ENCODE measurements at regions not wholly inside any gene's neighbourhood (a gene's known extent, or its start where the extent isn't known, plus 50 kb on each side); places are given as distances from the start of the nearest gene placed in this dataset.

- no peaks in the 10 kb centered on the region for H3K27me3 ChIP-seq (ENCODE audit: control insufficient read depth, insufficient read depth, low read length)
- ChIA-PET POLR2A (no interaction called here), CTCF (interaction anchor here (1.0 kb wide), 1 partner anchor 313 kb away, joined by 3 read pairs; no protein-coding TSS in a partner anchor)
- no peak for DNase-seq (ENCODE audit: low read depth)
- no peak overlapping the region for H3K4me3 ChIP-seq (ENCODE audit: low read depth, low read length)
- TF ChIP-seq CTCF (IDR thresholded peaks at IDR 0.05; ENCODE audit: insufficient read depth, low read depth, low read length): no peak
- H3K36me3 ChIP-seq (ENCODE audit: control insufficient read depth, insufficient read depth, low read length): no peaks in the 10 kb centered on the region
Measured at GRCh38 chr13:33541456-33541855, 255.9 kb upstream of the STARD13 start.

GRCh38 chr13:33541962-33542308 lies 256.4 kb upstream of the STARD13 start:
- Histone ChIP-seq H3K36me3 (ENCODE audit: control insufficient read depth, insufficient read depth, low read length) (no peaks in the 10 kb centered on the region), H3K27me3 (ENCODE audit: control insufficient read depth, insufficient read depth, low read length) (no peaks in the 10 kb centered on the region), H3K4me3 (ENCODE audit: low read depth, low read length) (peak overlapping the region; percentile 36)
- CTCF ChIA-PET: no interaction called here
- POLR2A ChIA-PET: no interaction called here
- no peak for DNase-seq (ENCODE audit: low read depth)
- TF ChIP-seq CTCF (IDR thresholded peaks at IDR 0.05; ENCODE audit: insufficient read depth, low read depth, low read length): no peak

- POLR2A ChIA-PET: interaction anchor here (0.6 to 0.9 kb wide), 5 partner anchors 51 to 709 kb away, joined by 3 to 4 read pairs (median 3); no protein-coding TSS in a partner anchor
- Histone ChIP-seq H3K27me3 (ENCODE audit: control insufficient read depth, insufficient read depth, low read length) (no peaks in the 10 kb centered on the region), H3K4me3 (ENCODE audit: low read depth, low read length) (peak overlapping the region; percentile 36), H3K36me3 (ENCODE audit: control insufficient read depth, insufficient read depth, low read length) (no peaks in the 10 kb centered on the region)
- peak; percentile 91 for TF ChIP-seq CTCF (IDR thresholded peaks at IDR 0.05; ENCODE audit: insufficient read depth, low read depth, low read length)
- peak; percentile 95 for DNase-seq (ENCODE audit: low read depth)
- CTCF ChIA-PET: interaction anchor here (0.6 to 3.2 kb wide), 20 partner anchors 12 to 961 kb away, joined by 3 to 38 read pairs (median 3); partner anchors contain the start of gene PDS5B
Measured at GRCh38 chr13:33542309-33543088, 256.9 kb upstream of the STARD13 start.

- Histone ChIP-seq H3K36me3 (ENCODE audit: control insufficient read depth, insufficient read depth, low read length) (no peaks in the 10 kb centered on the region), H3K4me3 (ENCODE audit: low read depth, low read length) (peak overlapping the region; percentile 32), H3K27me3 (ENCODE audit: control insufficient read depth, insufficient read depth, low read length) (no peaks in the 10 kb centered on the region)
- CTCF ChIA-PET: interaction anchor here (0.6 to 3.2 kb wide), 20 partner anchors 12 to 961 kb away, joined by 3 to 38 read pairs (median 3); partner anchors contain the start of gene PDS5B
- no peak for TF ChIP-seq CTCF (IDR thresholded peaks at IDR 0.05; ENCODE audit: insufficient read depth, low read depth, low read length)
- POLR2A ChIA-PET: interaction anchor here (0.6 to 0.9 kb wide), 5 partner anchors 50 to 710 kb away, joined by 3 to 4 read pairs (median 3); no protein-coding TSS in a partner anchor
- peak; percentile 18 for DNase-seq (ENCODE audit: low read depth)
Measured at GRCh38 chr13:33543089-33543459, 257.5 kb upstream of the STARD13 start.

GRCh38 chr13:33543631-33544265 lies 258.2 kb upstream of the STARD13 start:
- DNase-seq (ENCODE audit: low read depth): no peak
- Histone ChIP-seq H3K4me3 (ENCODE audit: low read depth, low read length) (no peak overlapping the region), H3K36me3 (ENCODE audit: control insufficient read depth, insufficient read depth, low read length) (no peaks in the 10 kb centered on the region), H3K27me3 (ENCODE audit: control insufficient read depth, insufficient read depth, low read length) (no peaks in the 10 kb centered on the region)
- POLR2A ChIA-PET: interaction anchor here (0.6 to 0.7 kb wide), 2 partner anchors 39 to 329 kb away, joined by 4 to 5 read pairs; no protein-coding TSS in a partner anchor
- CTCF ChIA-PET: interaction anchor here (0.7 to 3.2 kb wide), 8 partner anchors 11 to 962 kb away, joined by 3 to 38 read pairs (median 3); partner anchors contain the start of gene PDS5B
- no peak for TF ChIP-seq CTCF (IDR thresholded peaks at IDR 0.05; ENCODE audit: insufficient read depth, low read depth, low read length)

Data from BJ (cell line).